GM23338 (cell line): ENCODE measurements at regions not wholly inside any gene's neighbourhood (a gene's known extent, or its start where the extent isn't known, plus 50 kb on each side); places are given as distances from the start of the nearest gene placed in this dataset.
A peak's percentile ranks its signal among the peaks of the same experiment; 100 is the strongest.
"Not testable (repeated sequence)": the region's sequence is repeated elsewhere in the genome, so short reads cannot be mapped to it uniquely, and the experiment has no call there.

Experiments
- ATAC-seq: fragments of 200-7000 bp; cut with Tn5 transposase; 3 replicates; pipeline ENCODE4 v1.9.1; 2020
- DNase-seq: peaks from one replicate; pipeline ENCODE4 v3.0.0-alpha.2; 2015; ENCODE audit warnings: low spot score
- H2AFZ ChIP-seq: fragments of 200-600 bp; sonication (generic); 2 replicates; pipeline ENCODE4 v1.8.0; 2016; ENCODE audit warnings: antibody characterized with exemption, mild to moderate bottlenecking, moderate library complexity
- H3F3A ChIP-seq: fragments of 200-600 bp; sonication (generic); replicated peaks from 2 replicates; pipeline ENCODE4 v1.8.0; 2017; ENCODE audit warnings: antibody characterized with exemption, mixed run types, low read depth
- H3K27ac ChIP-seq: fragments of 200-600 bp; sonication (generic); 2 replicates; pipeline ENCODE4 v1.6.1; 2016; ENCODE audit warnings: low read depth
- H3K27me3 ChIP-seq: fragments of 200-600 bp; sonication (generic); 2 replicates; pipeline ENCODE4 v1.8.0; 2016; ENCODE audit warnings: mild to moderate bottlenecking, mixed run types, moderate library complexity; ENCODE audit not compliant: insufficient read depth
- H3K36me3 ChIP-seq: fragments of 200-600 bp; sonication (generic); 2 replicates; pipeline ENCODE4 v1.8.0; 2016; ENCODE audit warnings: mild to moderate bottlenecking; ENCODE audit not compliant: insufficient read depth
- H3K4me1 ChIP-seq: fragments of 200-600 bp; sonication (generic); 2 replicates; pipeline ENCODE4 v1.8.0; 2016; ENCODE audit warnings: mild to moderate bottlenecking, moderate library complexity; ENCODE audit not compliant: insufficient read depth
- H3K4me2 ChIP-seq: fragments of 200-600 bp; sonication (generic); 2 replicates; pipeline ENCODE4 v1.7.1; 2017; ENCODE audit warnings: mixed run types
- H3K4me3 ChIP-seq: fragments of 200-600 bp; sonication (generic); 2 replicates; pipeline ENCODE4 v1.6.1; 2016; ENCODE audit warnings: mixed run types
- H3K79me2 ChIP-seq: fragments of 200-600 bp; sonication (generic); replicated peaks from 2 replicates; pipeline ENCODE4 v1.8.0; 2017; ENCODE audit warnings: mild to moderate bottlenecking; ENCODE audit not compliant: insufficient read depth
- H3K9me2 ChIP-seq: fragments of 200-600 bp; sonication (generic); 2 replicates; pipeline ENCODE4 v1.8.0; 2017; ENCODE audit not compliant: insufficient read depth
- H4K20me1 ChIP-seq: fragments of 200-600 bp; sonication (generic); replicated peaks from 2 replicates; pipeline ENCODE4 v1.8.0; 2017; ENCODE audit warnings: mild to moderate bottlenecking; ENCODE audit not compliant: insufficient read depth
- H3K27ac Mint-ChIP-seq: 2 replicates; pipeline ENCODE4 v1.8.0; 2020; ENCODE audit warnings: inconsistent platforms, mild to moderate bottlenecking, moderate library complexity, mixed read lengths
- H3K27me3 Mint-ChIP-seq: 3 replicates; pipeline ENCODE4 v1.8.0; 2022; ENCODE audit warnings: low read depth, mild to moderate bottlenecking, moderate library complexity, mixed read lengths, inconsistent platforms; ENCODE audit not compliant: insufficient read depth, poor library complexity
- H3K36me3 Mint-ChIP-seq: 3 replicates; pipeline ENCODE4 v1.8.0; 2021; ENCODE audit warnings: low read depth, mild to moderate bottlenecking, inconsistent platforms, moderate library complexity, mixed read lengths
- H3K4me1 Mint-ChIP-seq: 3 replicates; pipeline ENCODE4 v1.8.0; 2020; ENCODE audit warnings: mild to moderate bottlenecking, inconsistent platforms, mixed read lengths
- H3K4me3 Mint-ChIP-seq: 3 replicates; pipeline ENCODE4 v1.8.0; 2021; ENCODE audit warnings: moderate library complexity, mild to moderate bottlenecking, inconsistent platforms, mixed read lengths
- H3K9me3 Mint-ChIP-seq: 3 replicates; pipeline ENCODE4 v1.8.0; 2020; ENCODE audit warnings: moderate library complexity, mild to moderate bottlenecking, inconsistent platforms, mixed read lengths
- EZH2phosphoT487 ChIP-seq: fragments of 200-600 bp; sonication (generic); IDR thresholded peaks from one replicate; pipeline ENCODE4 v1.8.1; 2018; ENCODE audit warnings: antibody characterized with exemption; ENCODE audit not compliant: unreplicated experiment
- JUNB ChIP-seq: IDR thresholded peaks from one replicate; pipeline ENCODE4 v1.6.1; 2016; ENCODE audit warnings: antibody characterized with exemption; ENCODE audit not compliant: unreplicated experiment
- POLR2AphosphoS5 ChIP-seq: IDR thresholded peaks from 2 replicates; pipeline ENCODE4 v1.6.1; 2016; ENCODE audit warnings: antibody characterized with exemption, low read depth
- TF ChIP-seq, protein P1 (sequence below), 2 experiments: fragments of 200-600 bp in 1 of 2; sonication (generic) in 1 of 2; conservative IDR thresholded peaks; 2 replicates each; pipeline versions ENCODE4 v1.5.1 to v1.6.1; 2016 to 2017; ENCODE audit warnings: antibody characterized with exemption in 2 of 2, low read depth in 2 of 2, mild to moderate bottlenecking in 2 of 2, moderate library complexity in 1 of 2
- TF ChIP-seq, protein P2 (sequence below): fragments of 250-450 bp; sonication (Bioruptor Pico); IDR thresholded peaks from 2 replicates; pipeline ENCODE4 v1.5.0; 2020; ENCODE audit warnings: mild to moderate bottlenecking, moderate library complexity
- TF ChIP-seq, protein P3 (sequence below): IDR thresholded peaks from one replicate; pipeline ENCODE4 v1.6.1; 2018; ENCODE audit warnings: antibody characterized with exemption; ENCODE audit not compliant: unreplicated experiment

DNA sequence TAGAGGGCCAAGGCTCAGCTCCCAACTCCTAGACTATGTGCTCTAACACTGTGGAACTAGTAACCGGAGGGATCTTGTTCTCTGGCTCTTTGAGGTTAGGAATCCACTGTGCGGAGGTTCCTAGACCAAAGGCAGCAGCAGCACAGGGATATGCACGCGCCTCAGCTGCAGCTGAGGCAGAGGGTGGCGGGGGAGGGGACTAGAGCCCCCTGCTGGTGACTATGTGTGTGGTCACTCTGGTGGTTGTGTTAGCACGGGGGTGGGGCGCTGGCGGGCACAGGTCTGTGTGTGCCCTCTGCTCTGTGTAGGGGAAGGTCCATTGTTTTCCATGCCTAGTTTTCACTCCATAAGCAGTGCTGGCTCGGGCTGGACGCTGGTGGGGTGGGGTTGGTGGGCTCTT, 458.0 kb upstream of the IZUMO3 start:
- Mint-ChIP-seq H3K27ac (no peak overlapping the region; the same call in 1 of the 2 replicates), H3K36me3 (no peaks in the 10 kb centered on the region), H3K9me3 (no peaks in the 10 kb centered on the region; the same call in 2 of the 3 replicates), H3K4me1 (peaks cover 11% of the 10 kb centered on the region), H3K4me3 (no peak overlapping the region), H3K27me3 (no peaks in the 10 kb centered on the region)
- Histone ChIP-seq H3K4me2 (0 out of 2 replicates have a peak overlapping the region, but pooled peaks have one; percentile 47), H3K27ac (no peak overlapping the region), H3K36me3 (no peaks in the 10 kb centered on the region), H4K20me1 (no peaks in the 10 kb centered on the region), H3K79me2 (no peaks in the 10 kb centered on the region), H2AFZ (peak overlapping the region; percentile 87), H3F3A (no peaks in the 10 kb centered on the region), H3K4me3 (no peak overlapping the region), H3K4me1 (peaks cover 8% of the 10 kb centered on the region), H3K27me3 (no peaks in the 10 kb centered on the region), H3K9me2 (no peaks in the 10 kb centered on the region; the same call in 1 of the 2 replicates)
- ATAC-seq, result peak; percentile 100
- TF ChIP-seq, protein P1, sequence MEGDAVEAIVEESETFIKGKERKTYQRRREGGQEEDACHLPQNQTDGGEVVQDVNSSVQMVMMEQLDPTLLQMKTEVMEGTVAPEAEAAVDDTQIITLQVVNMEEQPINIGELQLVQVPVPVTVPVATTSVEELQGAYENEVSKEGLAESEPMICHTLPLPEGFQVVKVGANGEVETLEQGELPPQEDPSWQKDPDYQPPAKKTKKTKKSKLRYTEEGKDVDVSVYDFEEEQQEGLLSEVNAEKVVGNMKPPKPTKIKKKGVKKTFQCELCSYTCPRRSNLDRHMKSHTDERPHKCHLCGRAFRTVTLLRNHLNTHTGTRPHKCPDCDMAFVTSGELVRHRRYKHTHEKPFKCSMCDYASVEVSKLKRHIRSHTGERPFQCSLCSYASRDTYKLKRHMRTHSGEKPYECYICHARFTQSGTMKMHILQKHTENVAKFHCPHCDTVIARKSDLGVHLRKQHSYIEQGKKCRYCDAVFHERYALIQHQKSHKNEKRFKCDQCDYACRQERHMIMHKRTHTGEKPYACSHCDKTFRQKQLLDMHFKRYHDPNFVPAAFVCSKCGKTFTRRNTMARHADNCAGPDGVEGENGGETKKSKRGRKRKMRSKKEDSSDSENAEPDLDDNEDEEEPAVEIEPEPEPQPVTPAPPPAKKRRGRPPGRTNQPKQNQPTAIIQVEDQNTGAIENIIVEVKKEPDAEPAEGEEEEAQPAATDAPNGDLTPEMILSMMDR (conservative IDR thresholded peaks at IDR 0.05; ENCODE audit: low read depth in 2 of 2), result peak; percentile 73 to 91
- TF ChIP-seq JUNB, result no peak
- peak; percentile 85 for DNase-seq

DNA sequence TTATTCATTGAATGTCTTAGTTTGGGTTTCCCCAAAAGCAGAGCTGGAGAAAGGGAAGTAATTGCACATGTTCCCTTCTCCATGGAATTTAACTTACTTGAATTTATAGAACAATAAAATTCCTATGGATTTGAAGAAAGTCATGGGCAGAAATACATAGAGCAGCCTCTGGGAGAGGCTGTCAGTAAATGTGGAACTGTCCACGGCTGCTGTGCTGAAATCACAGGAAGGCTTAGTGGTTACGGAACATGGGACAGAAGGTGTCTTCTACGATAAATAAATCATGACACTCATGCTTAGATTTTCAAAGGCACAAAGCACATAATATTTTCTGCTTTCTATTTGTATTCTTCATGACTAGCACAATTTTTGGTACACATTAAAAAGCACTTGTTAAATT, 440.6 kb upstream of the IZUMO3 start:
- Histone ChIP-seq H3K27ac (no peak overlapping the region), H3K4me1 (no peaks in the 10 kb centered on the region), H3K27me3 (no peaks in the 10 kb centered on the region), H3K4me2 (no peak overlapping the region), H4K20me1 (no peaks in the 10 kb centered on the region), H3K9me2 (no peaks in the 10 kb centered on the region), H2AFZ (no peak overlapping the region), H3K4me3 (no peak overlapping the region), H3K36me3 (no peaks in the 10 kb centered on the region), H3K79me2 (no peaks in the 10 kb centered on the region), H3F3A (no peaks in the 10 kb centered on the region)
- DNase-seq (peak; percentile 41), ATAC-seq (peak; percentile 35; the same call in 2 of the 3 replicates)
- TF ChIP-seq, protein P2, sequence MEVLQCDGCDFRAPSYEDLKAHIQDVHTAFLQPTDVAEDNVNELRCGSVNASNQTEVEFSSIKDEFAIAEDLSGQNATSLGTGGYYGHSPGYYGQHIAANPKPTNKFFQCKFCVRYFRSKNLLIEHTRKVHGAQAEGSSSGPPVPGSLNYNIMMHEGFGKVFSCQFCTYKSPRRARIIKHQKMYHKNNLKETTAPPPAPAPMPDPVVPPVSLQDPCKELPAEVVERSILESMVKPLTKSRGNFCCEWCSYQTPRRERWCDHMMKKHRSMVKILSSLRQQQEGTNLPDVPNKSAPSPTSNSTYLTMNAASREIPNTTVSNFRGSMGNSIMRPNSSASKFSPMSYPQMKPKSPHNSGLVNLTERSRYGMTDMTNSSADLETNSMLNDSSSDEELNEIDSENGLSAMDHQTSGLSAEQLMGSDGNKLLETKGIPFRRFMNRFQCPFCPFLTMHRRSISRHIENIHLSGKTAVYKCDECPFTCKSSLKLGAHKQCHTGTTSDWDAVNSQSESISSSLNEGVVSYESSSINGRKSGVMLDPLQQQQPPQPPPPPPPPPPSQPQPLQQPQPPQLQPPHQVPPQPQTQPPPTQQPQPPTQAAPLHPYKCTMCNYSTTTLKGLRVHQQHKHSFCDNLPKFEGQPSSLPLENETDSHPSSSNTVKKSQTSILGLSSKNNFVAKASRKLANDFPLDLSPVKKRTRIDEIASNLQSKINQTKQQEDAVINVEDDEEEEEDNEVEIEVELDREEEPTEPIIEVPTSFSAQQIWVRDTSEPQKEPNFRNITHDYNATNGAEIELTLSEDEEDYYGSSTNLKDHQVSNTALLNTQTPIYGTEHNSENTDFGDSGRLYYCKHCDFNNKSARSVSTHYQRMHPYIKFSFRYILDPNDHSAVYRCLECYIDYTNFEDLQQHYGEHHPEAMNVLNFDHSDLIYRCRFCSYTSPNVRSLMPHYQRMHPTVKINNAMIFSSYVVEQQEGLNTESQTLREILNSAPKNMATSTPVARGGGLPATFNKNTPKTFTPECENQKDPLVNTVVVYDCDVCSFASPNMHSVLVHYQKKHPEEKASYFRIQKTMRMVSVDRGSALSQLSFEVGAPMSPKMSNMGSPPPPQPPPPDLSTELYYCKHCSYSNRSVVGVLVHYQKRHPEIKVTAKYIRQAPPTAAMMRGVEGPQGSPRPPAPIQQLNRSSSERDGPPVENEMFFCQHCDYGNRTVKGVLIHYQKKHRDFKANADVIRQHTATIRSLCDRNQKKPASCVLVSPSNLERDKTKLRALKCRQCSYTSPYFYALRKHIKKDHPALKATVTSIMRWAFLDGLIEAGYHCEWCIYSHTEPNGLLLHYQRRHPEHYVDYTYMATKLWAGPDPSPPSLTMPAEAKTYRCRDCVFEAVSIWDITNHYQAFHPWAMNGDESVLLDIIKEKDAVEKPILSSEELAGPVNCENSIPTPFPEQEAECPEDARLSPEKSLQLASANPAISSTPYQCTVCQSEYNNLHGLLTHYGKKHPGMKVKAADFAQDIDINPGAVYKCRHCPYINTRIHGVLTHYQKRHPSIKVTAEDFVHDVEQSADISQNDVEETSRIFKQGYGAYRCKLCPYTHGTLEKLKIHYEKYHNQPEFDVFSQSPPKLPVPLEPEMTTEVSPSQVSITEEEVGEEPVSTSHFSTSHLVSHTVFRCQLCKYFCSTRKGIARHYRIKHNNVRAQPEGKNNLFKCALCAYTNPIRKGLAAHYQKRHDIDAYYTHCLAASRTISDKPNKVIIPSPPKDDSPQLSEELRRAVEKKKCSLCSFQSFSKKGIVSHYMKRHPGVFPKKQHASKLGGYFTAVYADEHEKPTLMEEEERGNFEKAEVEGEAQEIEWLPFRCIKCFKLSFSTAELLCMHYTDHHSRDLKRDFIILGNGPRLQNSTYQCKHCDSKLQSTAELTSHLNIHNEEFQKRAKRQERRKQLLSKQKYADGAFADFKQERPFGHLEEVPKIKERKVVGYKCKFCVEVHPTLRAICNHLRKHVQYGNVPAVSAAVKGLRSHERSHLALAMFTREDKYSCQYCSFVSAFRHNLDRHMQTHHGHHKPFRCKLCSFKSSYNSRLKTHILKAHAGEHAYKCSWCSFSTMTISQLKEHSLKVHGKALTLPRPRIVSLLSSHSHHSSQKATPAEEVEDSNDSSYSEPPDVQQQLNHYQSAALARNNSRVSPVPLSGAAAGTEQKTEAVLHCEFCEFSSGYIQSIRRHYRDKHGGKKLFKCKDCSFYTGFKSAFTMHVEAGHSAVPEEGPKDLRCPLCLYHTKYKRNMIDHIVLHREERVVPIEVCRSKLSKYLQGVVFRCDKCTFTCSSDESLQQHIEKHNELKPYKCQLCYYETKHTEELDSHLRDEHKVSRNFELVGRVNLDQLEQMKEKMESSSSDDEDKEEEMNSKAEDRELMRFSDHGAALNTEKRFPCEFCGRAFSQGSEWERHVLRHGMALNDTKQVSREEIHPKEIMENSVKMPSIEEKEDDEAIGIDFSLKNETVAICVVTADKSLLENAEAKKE (CRISPR knock-in tag), result no peak
- TF ChIP-seq EZH2phosphoT487 (no peak), POLR2AphosphoS5 (no peak)
- TF ChIP-seq, protein P3, sequence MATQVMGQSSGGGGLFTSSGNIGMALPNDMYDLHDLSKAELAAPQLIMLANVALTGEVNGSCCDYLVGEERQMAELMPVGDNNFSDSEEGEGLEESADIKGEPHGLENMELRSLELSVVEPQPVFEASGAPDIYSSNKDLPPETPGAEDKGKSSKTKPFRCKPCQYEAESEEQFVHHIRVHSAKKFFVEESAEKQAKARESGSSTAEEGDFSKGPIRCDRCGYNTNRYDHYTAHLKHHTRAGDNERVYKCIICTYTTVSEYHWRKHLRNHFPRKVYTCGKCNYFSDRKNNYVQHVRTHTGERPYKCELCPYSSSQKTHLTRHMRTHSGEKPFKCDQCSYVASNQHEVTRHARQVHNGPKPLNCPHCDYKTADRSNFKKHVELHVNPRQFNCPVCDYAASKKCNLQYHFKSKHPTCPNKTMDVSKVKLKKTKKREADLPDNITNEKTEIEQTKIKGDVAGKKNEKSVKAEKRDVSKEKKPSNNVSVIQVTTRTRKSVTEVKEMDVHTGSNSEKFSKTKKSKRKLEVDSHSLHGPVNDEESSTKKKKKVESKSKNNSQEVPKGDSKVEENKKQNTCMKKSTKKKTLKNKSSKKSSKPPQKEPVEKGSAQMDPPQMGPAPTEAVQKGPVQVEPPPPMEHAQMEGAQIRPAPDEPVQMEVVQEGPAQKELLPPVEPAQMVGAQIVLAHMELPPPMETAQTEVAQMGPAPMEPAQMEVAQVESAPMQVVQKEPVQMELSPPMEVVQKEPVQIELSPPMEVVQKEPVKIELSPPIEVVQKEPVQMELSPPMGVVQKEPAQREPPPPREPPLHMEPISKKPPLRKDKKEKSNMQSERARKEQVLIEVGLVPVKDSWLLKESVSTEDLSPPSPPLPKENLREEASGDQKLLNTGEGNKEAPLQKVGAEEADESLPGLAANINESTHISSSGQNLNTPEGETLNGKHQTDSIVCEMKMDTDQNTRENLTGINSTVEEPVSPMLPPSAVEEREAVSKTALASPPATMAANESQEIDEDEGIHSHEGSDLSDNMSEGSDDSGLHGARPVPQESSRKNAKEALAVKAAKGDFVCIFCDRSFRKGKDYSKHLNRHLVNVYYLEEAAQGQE, result peak; percentile 78
- H3K4me3 Mint-ChIP-seq, result no peak overlapping the region
- H3K27me3 Mint-ChIP-seq, result no peaks in the 10 kb centered on the region
- no peak overlapping the region for H3K27ac Mint-ChIP-seq
- peaks cover 3% of the 10 kb centered on the region; the same call in 1 of the 3 replicates for H3K9me3 Mint-ChIP-seq
- no peaks in the 10 kb centered on the region for H3K36me3 Mint-ChIP-seq
- no peaks in the 10 kb centered on the region for H3K4me1 Mint-ChIP-seq

DNA sequence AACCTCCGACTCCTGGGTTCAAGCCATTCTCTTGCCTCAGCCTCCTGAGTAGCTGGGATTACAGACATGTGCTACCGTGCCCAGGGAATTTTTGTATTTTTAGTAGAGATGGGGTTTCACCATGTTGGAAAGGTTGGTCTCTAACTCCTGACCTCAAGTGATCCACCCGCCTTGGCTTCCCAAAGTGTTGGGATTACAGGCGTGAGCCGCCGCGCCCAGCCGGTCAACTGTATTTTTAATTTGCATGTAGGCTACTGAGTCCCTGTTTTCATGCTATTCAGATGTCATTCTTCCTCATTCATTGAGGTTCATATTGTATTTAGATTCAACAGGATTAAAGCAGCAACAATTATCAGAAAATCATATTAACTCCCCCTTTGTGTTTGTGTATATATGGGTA, 425.1 kb upstream of the IZUMO3 start:
- H3K4me1 Mint-ChIP-seq, H3K27me3 ChIP-seq, H3F3A ChIP-seq, H3K4me3 Mint-ChIP-seq, H3K36me3 ChIP-seq, H3K4me2 ChIP-seq, H3K79me2 ChIP-seq, H4K20me1 ChIP-seq, H3K9me3 Mint-ChIP-seq, H3K27me3 Mint-ChIP-seq, H3K4me1 ChIP-seq, H3K4me3 ChIP-seq, H2AFZ ChIP-seq, DNase-seq, ATAC-seq, H3K36me3 Mint-ChIP-seq, H3K27ac ChIP-seq, H3K27ac Mint-ChIP-seq, H3K9me2 ChIP-seq: not testable (repeated sequence)
